HFF-Myc (cell line): ENCODE measurements at regions not wholly inside any gene's neighbourhood (a gene's known extent, or its start where the extent isn't known, plus 50 kb on each side); places are given as distances from the start of the nearest gene placed in this dataset.

Experiments used
- DNase-seq: peaks from one replicate; pipeline ENCODE4 v3.0.0-alpha.2; 2011; ENCODE audit warnings: low read depth; ENCODE audit errors: extremely low read depth
- H3K4me3 ChIP-seq: replicated peaks from 2 replicates; pipeline ENCODE4 v1.5.1; 2011; ENCODE audit warnings: low read depth, mild to moderate bottlenecking, control low read depth, low read length
- TF ChIP-seq, protein P1 (sequence below): IDR thresholded peaks from 2 replicates; pipeline ENCODE4 v1.5.1; 2012; ENCODE audit warnings: mild to moderate bottlenecking, low read depth, low read length, control low read depth; ENCODE audit errors: missing control alignments

DNA sequence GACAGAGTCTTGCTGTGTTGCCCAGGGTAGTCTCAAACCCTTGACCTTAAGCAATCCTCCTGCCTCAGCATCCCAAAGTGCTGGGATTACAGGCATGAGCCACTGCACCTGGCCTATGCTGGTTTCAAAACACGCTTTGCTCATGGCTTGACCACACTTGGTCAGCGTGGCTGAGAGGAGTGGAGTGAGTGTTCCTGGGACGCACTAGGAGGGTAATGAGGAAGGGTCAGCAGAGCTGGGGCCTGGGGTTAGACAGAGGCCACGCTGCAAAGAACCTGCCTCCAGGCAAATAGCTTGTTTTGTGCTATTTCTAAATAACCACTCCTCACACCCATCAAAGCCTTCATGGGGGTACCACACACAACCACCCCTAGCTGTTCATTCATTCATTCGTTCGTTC is 77.9 kb upstream of the TOX2 start:
- H3K4me3 ChIP-seq = no peak overlapping the region
- TF ChIP-seq, protein P1, sequence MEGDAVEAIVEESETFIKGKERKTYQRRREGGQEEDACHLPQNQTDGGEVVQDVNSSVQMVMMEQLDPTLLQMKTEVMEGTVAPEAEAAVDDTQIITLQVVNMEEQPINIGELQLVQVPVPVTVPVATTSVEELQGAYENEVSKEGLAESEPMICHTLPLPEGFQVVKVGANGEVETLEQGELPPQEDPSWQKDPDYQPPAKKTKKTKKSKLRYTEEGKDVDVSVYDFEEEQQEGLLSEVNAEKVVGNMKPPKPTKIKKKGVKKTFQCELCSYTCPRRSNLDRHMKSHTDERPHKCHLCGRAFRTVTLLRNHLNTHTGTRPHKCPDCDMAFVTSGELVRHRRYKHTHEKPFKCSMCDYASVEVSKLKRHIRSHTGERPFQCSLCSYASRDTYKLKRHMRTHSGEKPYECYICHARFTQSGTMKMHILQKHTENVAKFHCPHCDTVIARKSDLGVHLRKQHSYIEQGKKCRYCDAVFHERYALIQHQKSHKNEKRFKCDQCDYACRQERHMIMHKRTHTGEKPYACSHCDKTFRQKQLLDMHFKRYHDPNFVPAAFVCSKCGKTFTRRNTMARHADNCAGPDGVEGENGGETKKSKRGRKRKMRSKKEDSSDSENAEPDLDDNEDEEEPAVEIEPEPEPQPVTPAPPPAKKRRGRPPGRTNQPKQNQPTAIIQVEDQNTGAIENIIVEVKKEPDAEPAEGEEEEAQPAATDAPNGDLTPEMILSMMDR = no peak
- DNase-seq = no peak

DNA sequence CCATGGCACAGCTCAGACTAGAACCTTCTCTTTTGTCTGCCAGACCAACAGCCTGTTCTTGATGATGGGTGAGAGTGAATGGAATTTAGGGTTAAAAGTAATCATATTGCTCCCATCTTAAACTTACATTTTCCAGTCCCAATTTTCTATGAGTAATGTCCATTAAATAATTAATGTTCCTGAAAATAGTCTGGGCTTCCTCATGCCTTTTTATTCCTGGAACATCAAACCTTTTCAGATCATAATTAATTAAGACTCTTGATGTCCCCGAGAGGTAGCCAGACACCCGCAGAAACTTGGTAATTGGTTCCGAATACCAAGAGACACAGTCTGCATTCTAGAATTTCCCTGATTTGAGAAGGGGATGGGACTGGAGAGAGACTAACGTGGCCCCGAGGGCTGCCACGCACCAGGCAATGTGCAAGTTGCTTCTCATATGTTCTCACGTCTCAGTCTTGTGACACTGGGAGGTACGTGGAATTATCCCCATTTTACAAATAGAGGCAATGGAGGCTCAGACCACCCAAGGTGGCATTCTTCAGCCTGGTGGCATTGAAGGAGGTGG is 78.6 kb upstream of the TOX2 start:
- DNase-seq = no peak
- H3K4me3 ChIP-seq = no peak overlapping the region
- TF ChIP-seq, protein P1 = no peak

- H3K4me3 ChIP-seq = no peak overlapping the region
- TF ChIP-seq, protein P1 = no peak
- no peak for DNase-seq
Measured at GRCh38 chr20:43833511-43834395, 80.9 kb upstream of the TOX2 start.

- no peak for DNase-seq
- TF ChIP-seq, protein P1 = no peak
- H3K4me3 ChIP-seq = no peak overlapping the region
Measured at GRCh38 chr20:43832961-43833360, 81.7 kb upstream of the TOX2 start.

- DNase-seq = no peak
- TF ChIP-seq, protein P1 = no peak
- no peak overlapping the region for H3K4me3 ChIP-seq
Measured at GRCh38 chr20:43832096-43832816, 82.4 kb upstream of the TOX2 start.

DNA sequence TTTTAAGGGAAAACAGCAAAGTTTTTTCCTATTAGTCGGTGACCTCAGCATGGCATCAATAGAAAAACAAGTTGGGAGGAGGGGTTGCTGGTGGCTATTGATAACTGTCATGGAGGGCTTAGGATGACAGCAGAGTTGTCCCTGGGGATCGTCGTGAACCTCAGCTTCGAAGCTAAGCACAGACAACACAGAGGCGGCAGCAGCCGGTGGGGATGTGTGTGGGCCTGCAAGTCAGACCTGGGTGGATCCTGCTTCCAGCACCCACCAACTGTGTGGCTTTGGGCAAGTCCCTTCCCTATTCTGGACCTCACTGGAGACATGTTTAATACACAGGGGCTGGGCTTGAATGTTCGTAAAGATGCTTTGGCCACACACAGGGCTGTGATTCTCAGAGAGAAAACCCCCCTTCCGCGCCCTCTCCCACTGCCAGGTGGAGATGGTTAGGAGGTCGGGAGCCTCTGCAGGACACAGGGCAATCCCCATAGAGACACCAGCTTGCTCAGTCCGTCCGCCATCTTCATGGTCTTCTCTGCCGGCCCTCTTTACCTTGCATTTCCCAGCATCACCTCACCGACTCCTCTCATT is 83.1 kb upstream of the TOX2 start:
- no peak overlapping the region for H3K4me3 ChIP-seq
- TF ChIP-seq, protein P1 = no peak

More for the DNA sequence above, 83.1 kb upstream of the TOX2 start:
- no peak for DNase-seq
